Left renal cortex interstitium (tissue), 4 donors: ENCODE measurements at regions not wholly inside any gene's neighbourhood (a gene's known extent, or its start where the extent isn't known, plus 50 kb on each side); places are given as distances from the start of the nearest gene placed in this dataset.

Experiments used
- DNase-seq, 4 donors: peaks; one replicate each; pipeline ENCODE4 v3.0.0-alpha.2; 2013; ENCODE audit warnings: low read depth in 4 of 4, low spot score in 2 of 4, missing footprints in 1 of 4

GRCh38 chr11:98828986-98829708, 191.6 kb upstream of the CNTN5 start:
- no peak for DNase-seq

GRCh38 chr11:98829971-98830370, 190.8 kb upstream of the CNTN5 start:
- DNase-seq: no peak

- no peak for DNase-seq
Observed at GRCh38 chr11:98834776-98835175, 186.0 kb upstream of the CNTN5 start.

- DNase-seq: no peak
Observed at GRCh38 chr11:98835335-98835734, 185.4 kb upstream of the CNTN5 start.

- no peak for DNase-seq
Observed at GRCh38 chr11:98836156-98836555, 184.6 kb upstream of the CNTN5 start.

- no peak for DNase-seq
Observed at GRCh38 chr11:98842187-98842586, 178.6 kb upstream of the CNTN5 start.

- no peak for DNase-seq
Observed at GRCh38 chr11:98862169-98862568, 158.6 kb upstream of the CNTN5 start.

- no peak for DNase-seq
Observed at GRCh38 chr11:98871690-98872089, 149.1 kb upstream of the CNTN5 start.

GRCh38 chr11:98874050-98874449, 146.7 kb upstream of the CNTN5 start:
- DNase-seq: no peak

GRCh38 chr11:98895936-98896335, 124.8 kb upstream of the CNTN5 start:
- DNase-seq: no peak

- DNase-seq: no peak
Observed at GRCh38 chr11:98940913-98941312, 79.8 kb upstream of the CNTN5 start.

- DNase-seq: no peak
Observed at GRCh38 chr11:98944461-98944860, 76.3 kb upstream of the CNTN5 start.

- DNase-seq: no peak
Observed at GRCh38 chr11:98952107-98952506, 68.6 kb upstream of the CNTN5 start.

GRCh38 chr11:98955551-98955950, 65.2 kb upstream of the CNTN5 start:
- DNase-seq: no peak

- no peak for DNase-seq
Observed at GRCh38 chr11:98964146-98964545, 56.6 kb upstream of the CNTN5 start.

GRCh38 chr11:98965358-98965757, 55.4 kb upstream of the CNTN5 start:
- DNase-seq: no peak

- no peak for DNase-seq
Observed at GRCh38 chr11:98965775-98966174, 55.0 kb upstream of the CNTN5 start.

- no peak for DNase-seq
Observed at GRCh38 chr11:98967005-98967404, 53.7 kb upstream of the CNTN5 start.
